GM12801 (cell line): ENCODE measurements at regions not wholly inside any gene's neighbourhood (a gene's known extent, or its start where the extent isn't known, plus 50 kb on each side); places are given as distances from the start of the nearest gene placed in this dataset.

ENCODE experiments used
- CTCF ChIP-seq: IDR thresholded peaks from one replicate; pipeline ENCODE4 v1.5.1; 2011; ENCODE audit warnings: control low read depth; ENCODE audit not compliant: insufficient read length; ENCODE audit errors: extremely low read depth

- no peak for TF ChIP-seq CTCF
Measured at GRCh38 chr1:81232420-81232819, 568.3 kb upstream of the ADGRL2 start.

GRCh38 chr1:81231729-81232038, 569.0 kb upstream of the ADGRL2 start:
- no peak for TF ChIP-seq CTCF

- TF ChIP-seq CTCF = no peak
Measured at GRCh38 chr1:81230983-81231728, 569.6 kb upstream of the ADGRL2 start.

- no peak for TF ChIP-seq CTCF
Measured at GRCh38 chr1:81228926-81229325, 571.8 kb upstream of the ADGRL2 start.

GRCh38 chr1:81226603-81226928, 574.2 kb upstream of the ADGRL2 start:
- no peak for TF ChIP-seq CTCF

- no peak for TF ChIP-seq CTCF
Measured at GRCh38 chr1:81225789-81226602, 574.7 kb upstream of the ADGRL2 start.

- no peak for TF ChIP-seq CTCF
Measured at GRCh38 chr1:81224222-81224621, 576.5 kb upstream of the ADGRL2 start.
